ELF-1 (cell line): ENCODE measurements at regions not wholly inside any gene's neighbourhood (a gene's known extent, or its start where the extent isn't known, plus 50 kb on each side); places are given as distances from the start of the nearest gene placed in this dataset.

Experiments
- DNase-seq: peaks from one replicate; pipeline ENCODE4 v3.0.0-alpha.2; 2016; ENCODE audit warnings: low read depth, low spot score

GRCh38 chr10:21031232-21031795 is 134.2 kb upstream of the NEBL start:
- DNase-seq, result no peak

GRCh38 chr10:21030091-21030490 is 133.0 kb upstream of the NEBL start:
- no peak for DNase-seq

- DNase-seq, result no peak
These were observed 125.7 kb upstream of the NEBL start for GRCh38 chr10:21022821-21023220.

GRCh38 chr10:21021843-21022594 is 124.9 kb upstream of the NEBL start:
- peak; percentile 17 for DNase-seq

- no peak for DNase-seq
These were observed 124.1 kb upstream of the NEBL start for GRCh38 chr10:21021231-21021630.

GRCh38 chr10:21020545-21020944 is 123.4 kb upstream of the NEBL start:
- DNase-seq, result peak; percentile 36

- DNase-seq, result no peak
These were observed 122.3 kb upstream of the NEBL start for GRCh38 chr10:21019436-21019835.

GRCh38 chr10:21015851-21016250 is 118.7 kb upstream of the NEBL start:
- DNase-seq, result no peak

- DNase-seq, result no peak
These were observed 117.0 kb upstream of the NEBL start for GRCh38 chr10:21014141-21014540.

- DNase-seq, result no peak
These were observed 114.4 kb upstream of the NEBL start for GRCh38 chr10:21011433-21012018.

GRCh38 chr10:21010615-21011014 is 113.5 kb upstream of the NEBL start:
- DNase-seq, result no peak

GRCh38 chr10:21003240-21003822 is 106.2 kb upstream of the NEBL start:
- DNase-seq, result no peak

- no peak for DNase-seq
These were observed 105.2 kb upstream of the NEBL start for GRCh38 chr10:21002091-21002878.

GRCh38 chr10:20999699-21000098 is 102.6 kb upstream of the NEBL start:
- DNase-seq, result no peak

- no peak for DNase-seq
These were observed 100.9 kb upstream of the NEBL start for GRCh38 chr10:20998036-20998435.

- DNase-seq, result no peak
These were observed 98.2 kb upstream of the NEBL start for GRCh38 chr10:20995123-20995987.

- DNase-seq, result no peak
These were observed 96.9 kb upstream of the NEBL start for GRCh38 chr10:20993830-20994527.

GRCh38 chr10:20993389-20993788 is 96.3 kb upstream of the NEBL start:
- no peak for DNase-seq

GRCh38 chr10:20991526-20991925 is 94.4 kb upstream of the NEBL start:
- DNase-seq, result no peak

- DNase-seq, result no peak
These were observed 93.5 kb upstream of the NEBL start for GRCh38 chr10:20990604-20991003.
